ENCODE measurements at regions not wholly inside any gene's neighbourhood (a gene's known extent, or its start where the extent isn't known, plus 50 kb on each side); places are given as distances from the start of the nearest gene placed in this dataset.
A peak's percentile ranks its signal among the peaks of the same experiment; 100 is the strongest.

DNA sequence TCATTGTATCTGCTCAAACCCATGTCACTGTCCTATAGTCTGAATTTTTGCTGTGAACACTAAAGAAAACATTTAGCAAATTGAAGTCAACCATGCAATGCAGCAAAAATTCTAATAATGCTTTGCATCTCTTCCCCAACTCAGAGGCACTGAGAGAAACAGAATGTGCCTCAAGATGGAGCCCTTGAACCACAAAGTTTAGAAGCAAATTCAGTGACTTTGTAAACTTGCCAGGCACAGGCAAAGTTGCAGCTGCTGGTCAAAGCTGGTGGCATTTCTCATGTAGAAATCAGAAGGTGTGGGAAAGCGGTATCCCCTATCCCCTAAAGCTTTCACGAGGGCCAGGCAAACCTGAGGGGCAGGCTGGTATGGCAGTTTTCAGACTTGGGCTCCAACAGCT is 121.7 kb upstream of the DIPK2B start:
- TF ChIP-seq, protein P1, sequence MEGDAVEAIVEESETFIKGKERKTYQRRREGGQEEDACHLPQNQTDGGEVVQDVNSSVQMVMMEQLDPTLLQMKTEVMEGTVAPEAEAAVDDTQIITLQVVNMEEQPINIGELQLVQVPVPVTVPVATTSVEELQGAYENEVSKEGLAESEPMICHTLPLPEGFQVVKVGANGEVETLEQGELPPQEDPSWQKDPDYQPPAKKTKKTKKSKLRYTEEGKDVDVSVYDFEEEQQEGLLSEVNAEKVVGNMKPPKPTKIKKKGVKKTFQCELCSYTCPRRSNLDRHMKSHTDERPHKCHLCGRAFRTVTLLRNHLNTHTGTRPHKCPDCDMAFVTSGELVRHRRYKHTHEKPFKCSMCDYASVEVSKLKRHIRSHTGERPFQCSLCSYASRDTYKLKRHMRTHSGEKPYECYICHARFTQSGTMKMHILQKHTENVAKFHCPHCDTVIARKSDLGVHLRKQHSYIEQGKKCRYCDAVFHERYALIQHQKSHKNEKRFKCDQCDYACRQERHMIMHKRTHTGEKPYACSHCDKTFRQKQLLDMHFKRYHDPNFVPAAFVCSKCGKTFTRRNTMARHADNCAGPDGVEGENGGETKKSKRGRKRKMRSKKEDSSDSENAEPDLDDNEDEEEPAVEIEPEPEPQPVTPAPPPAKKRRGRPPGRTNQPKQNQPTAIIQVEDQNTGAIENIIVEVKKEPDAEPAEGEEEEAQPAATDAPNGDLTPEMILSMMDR (IDR thresholded peaks at IDR 0.05), result peak; percentile 48 to 56 (median 54)
- no peak for TF ChIP-seq POLR2A (IDR thresholded peaks at IDR 0.05)
